ENCODE measurements at regions not wholly inside any gene's neighbourhood (a gene's known extent, or its start where the extent isn't known, plus 50 kb on each side); places are given as distances from the start of the nearest gene placed in this dataset.
"Not testable (repeated sequence)": the region's sequence is repeated elsewhere in the genome, so short reads cannot be mapped to it uniquely, and the experiment has no call there.

GRCh38 chr6:26957399-26958127 lies 289.9 kb upstream of the PRSS16 start:
- DNase-seq (ENCODE audit: low read depth): not testable (repeated sequence)

- DNase-seq (ENCODE audit: low read depth): not testable (repeated sequence)
These were observed 286.3 kb upstream of the PRSS16 start for GRCh38 chr6:26961236-26961635.

GRCh38 chr6:27002447-27002846 lies 245.1 kb upstream of the PRSS16 start:
- no peak for DNase-seq (ENCODE audit: low read depth)

GRCh38 chr6:27007020-27007419 lies 240.5 kb upstream of the PRSS16 start:
- no peak for DNase-seq (ENCODE audit: low read depth)

- not testable (repeated sequence) for DNase-seq (ENCODE audit: low read depth)
These were observed 238.9 kb upstream of the PRSS16 start for GRCh38 chr6:27008613-27009012.

- DNase-seq (ENCODE audit: low read depth): not testable (repeated sequence)
These were observed 233.4 kb upstream of the PRSS16 start for GRCh38 chr6:27014053-27014452.

GRCh38 chr6:27016689-27017088 lies 230.8 kb upstream of the PRSS16 start:
- no peak for DNase-seq (ENCODE audit: low read depth)

- DNase-seq (ENCODE audit: low read depth): not testable (repeated sequence)
These were observed 229.1 kb upstream of the PRSS16 start for GRCh38 chr6:27018401-27018800.

- peak; percentile 92 for DNase-seq (ENCODE audit: low read depth)
These were observed 227.6 kb upstream of the PRSS16 start for GRCh38 chr6:27019651-27020552.

- no peak for DNase-seq (ENCODE audit: low read depth)
These were observed 227.0 kb upstream of the PRSS16 start for GRCh38 chr6:27020553-27020880.

GRCh38 chr6:27023664-27024063 lies 223.8 kb upstream of the PRSS16 start:
- DNase-seq (ENCODE audit: low read depth): no peak

GRCh38 chr6:27025351-27025750 lies 222.2 kb upstream of the PRSS16 start:
- no peak for DNase-seq (ENCODE audit: low read depth)

GRCh38 chr6:27026361-27026760 lies 221.1 kb upstream of the PRSS16 start:
- DNase-seq (ENCODE audit: low read depth): no peak

- no peak for DNase-seq (ENCODE audit: low read depth)
These were observed 216.2 kb upstream of the PRSS16 start for GRCh38 chr6:27031302-27031701.

GRCh38 chr6:27038498-27038897 lies 209.0 kb upstream of the PRSS16 start:
- no peak for DNase-seq (ENCODE audit: low read depth)

- DNase-seq (ENCODE audit: low read depth): no peak
These were observed 207.1 kb upstream of the PRSS16 start for GRCh38 chr6:27040244-27041042.

- DNase-seq (ENCODE audit: low read depth): no peak
These were observed 204.3 kb upstream of the PRSS16 start for GRCh38 chr6:27043244-27043643.

- DNase-seq (ENCODE audit: low read depth): not testable (repeated sequence)
These were observed 202.4 kb upstream of the PRSS16 start for GRCh38 chr6:27045131-27045530.

- not testable (repeated sequence) for DNase-seq (ENCODE audit: low read depth)
These were observed 199.8 kb upstream of the PRSS16 start for GRCh38 chr6:27047725-27048124.

- DNase-seq (ENCODE audit: low read depth): no peak
These were observed 197.4 kb upstream of the PRSS16 start for GRCh38 chr6:27049863-27050781.

GRCh38 chr6:27052082-27052730 lies 195.3 kb upstream of the PRSS16 start:
- not testable (repeated sequence) for DNase-seq (ENCODE audit: low read depth)
